HG02938 (cell line): ENCODE measurements at regions not wholly inside any gene's neighbourhood (a gene's known extent, or its start where the extent isn't known, plus 50 kb on each side); places are given as distances from the start of the nearest gene placed in this dataset.
"Not testable (repeated sequence)": the region's sequence is repeated elsewhere in the genome, so short reads cannot be mapped to it uniquely, and the experiment has no call there.

Experiments
- ATAC-seq: cut with Tn5 transposase; IDR thresholded peaks from one replicate; pipeline ENCODE4 v1.9.1; 2021; ENCODE audit warnings: mild to moderate bottlenecking, moderate library complexity; ENCODE audit not compliant: unreplicated experiment

- ATAC-seq: not testable (repeated sequence)
These were observed 406.2 kb downstream of the KIF20B start for GRCh38 chr10:90107581-90107980.

- ATAC-seq: no peak
These were observed 410.3 kb downstream of the KIF20B start for GRCh38 chr10:90111671-90112070.

GRCh38 chr10:90112681-90113080 is 411.3 kb downstream of the KIF20B start:
- ATAC-seq: no peak

- ATAC-seq: not testable (repeated sequence)
These were observed 417.2 kb downstream of the KIF20B start for GRCh38 chr10:90118567-90118966.

GRCh38 chr10:90119631-90120280 is 418.4 kb downstream of the KIF20B start:
- ATAC-seq: not testable (repeated sequence)

GRCh38 chr10:90125456-90126255 is 424.3 kb downstream of the KIF20B start:
- no peak for ATAC-seq

GRCh38 chr10:90126256-90126595 is 424.8 kb downstream of the KIF20B start:
- ATAC-seq: no peak

- peak; percentile 64 for ATAC-seq
These were observed 429.1 kb downstream of the KIF20B start for GRCh38 chr10:90130321-90131086.

GRCh38 chr10:90133606-90134005 is 432.2 kb downstream of the KIF20B start:
- ATAC-seq: no peak

- ATAC-seq: no peak
These were observed 435.4 kb downstream of the KIF20B start for GRCh38 chr10:90136731-90137316.

- no peak for ATAC-seq
These were observed 437.5 kb downstream of the KIF20B start for GRCh38 chr10:90138844-90139243.

GRCh38 chr10:90141791-90142190 is 440.4 kb downstream of the KIF20B start:
- no peak for ATAC-seq

GRCh38 chr10:90143937-90144336 is 442.5 kb downstream of the KIF20B start:
- no peak for ATAC-seq

- no peak for ATAC-seq
These were observed 446.9 kb downstream of the KIF20B start for GRCh38 chr10:90148116-90148855.

GRCh38 chr10:90149563-90149962 is 448.2 kb downstream of the KIF20B start:
- ATAC-seq: no peak

GRCh38 chr10:90162271-90162853 is 461.0 kb downstream of the KIF20B start:
- ATAC-seq: no peak

- peak; percentile 61 for ATAC-seq
These were observed 466.0 kb downstream of the KIF20B start for GRCh38 chr10:90167174-90168064.

GRCh38 chr10:90168244-90168643 is 466.9 kb downstream of the KIF20B start:
- ATAC-seq: no peak

- ATAC-seq: no peak
These were observed 469.8 kb downstream of the KIF20B start for GRCh38 chr10:90171014-90171722.
